ENCODE measurements at regions not wholly inside any gene's neighbourhood (a gene's known extent, or its start where the extent isn't known, plus 50 kb on each side); places are given as distances from the start of the nearest gene placed in this dataset.

GRCh38 chr11:47906066-47906465 lies 57.9 kb upstream of the NUP160 start:
- no peak for TF ChIP-seq CTCF (IDR thresholded peaks at IDR 0.05)
- no peak for TF ChIP-seq POLR2A (IDR thresholded peaks at IDR 0.05)

Data from esophagus squamous epithelium (tissue), 4 donors.